GM18498 (cell line): ENCODE measurements at regions not wholly inside any gene's neighbourhood (a gene's known extent, or its start where the extent isn't known, plus 50 kb on each side); places are given as distances from the start of the nearest gene placed in this dataset.

Experiments
- ATAC-seq: cut with Tn5 transposase; IDR thresholded peaks from one replicate; pipeline ENCODE4 v1.9.1; 2021; ENCODE audit warnings: mild to moderate bottlenecking, moderate library complexity; ENCODE audit not compliant: unreplicated experiment

DNA sequence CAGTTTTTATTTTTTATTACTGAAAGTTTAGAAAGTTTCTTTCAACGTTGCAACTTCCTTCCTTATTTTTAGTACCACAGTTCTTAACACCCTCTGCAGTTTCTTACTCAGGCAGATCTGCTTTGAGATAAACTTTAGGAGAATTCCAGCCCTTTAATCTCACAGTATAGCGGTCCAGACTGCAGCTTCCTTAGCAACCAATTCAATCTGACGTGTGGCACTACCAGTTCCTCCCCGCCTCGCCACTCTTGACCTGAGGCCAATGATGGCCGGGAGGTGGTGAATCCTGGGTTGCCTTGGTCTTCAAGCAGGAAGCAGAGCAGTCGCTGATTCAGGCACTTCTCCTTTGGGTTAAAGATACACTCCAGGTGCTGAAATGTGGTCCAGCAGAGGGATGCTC is 334.3 kb upstream of the TRPC7 start:
- ATAC-seq, result no peak

DNA sequence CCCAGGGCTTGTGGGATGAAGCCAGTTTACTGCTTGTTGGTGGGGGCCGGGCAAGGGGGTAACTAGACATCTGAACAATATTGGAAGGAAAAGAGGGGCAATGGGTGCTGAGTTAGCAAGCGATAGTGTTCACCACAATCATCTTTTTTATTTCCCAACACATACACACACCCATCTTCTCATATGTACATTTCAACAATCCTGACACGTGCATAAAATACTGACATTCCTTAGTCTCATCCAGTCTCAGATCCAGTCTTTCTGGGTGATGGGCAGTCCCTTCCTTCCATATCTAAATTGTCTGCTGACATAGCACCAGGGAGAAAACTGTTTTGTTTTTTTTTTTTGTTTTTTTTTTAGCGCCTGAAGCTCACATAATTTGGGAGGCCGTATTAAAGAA is 333.6 kb upstream of the TRPC7 start:
- no peak for ATAC-seq

DNA sequence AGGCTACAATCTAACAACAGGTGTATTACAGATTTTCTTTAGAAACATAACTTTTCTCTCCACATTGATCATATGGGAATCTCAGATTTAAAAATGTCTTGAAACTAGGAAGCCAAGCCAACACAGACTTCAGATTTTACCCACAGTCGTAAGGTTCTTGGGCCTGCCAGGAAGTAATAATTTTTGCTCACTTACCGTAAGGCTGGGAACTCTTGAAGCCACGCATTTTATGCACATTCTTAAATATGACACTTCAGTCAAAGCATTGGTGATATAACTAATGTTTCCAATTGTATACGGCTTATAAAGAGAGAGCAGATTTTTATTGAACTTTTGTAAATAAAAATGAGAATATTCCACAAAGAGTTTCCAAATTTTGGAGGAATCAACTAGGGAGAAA is 328.9 kb upstream of the TRPC7 start:
- ATAC-seq, result no peak

DNA sequence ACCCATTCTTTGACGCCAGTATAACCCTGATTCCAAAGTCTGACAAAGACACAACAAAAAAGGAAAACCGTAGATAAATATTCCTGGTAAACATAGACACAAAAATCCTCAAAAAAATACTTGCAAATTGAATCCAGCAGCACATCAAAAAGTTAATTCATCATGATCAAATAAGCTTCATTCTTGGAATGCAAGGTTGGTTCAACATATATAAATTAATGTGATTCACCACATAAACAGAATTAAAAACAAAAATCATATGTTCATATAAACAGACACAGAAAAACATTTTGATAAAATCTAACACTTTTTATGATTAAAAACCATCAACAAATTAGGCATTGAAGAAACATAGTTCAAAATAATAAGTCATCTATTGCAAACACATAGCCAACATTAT is 324.2 kb upstream of the TRPC7 start:
- ATAC-seq, result no peak

DNA sequence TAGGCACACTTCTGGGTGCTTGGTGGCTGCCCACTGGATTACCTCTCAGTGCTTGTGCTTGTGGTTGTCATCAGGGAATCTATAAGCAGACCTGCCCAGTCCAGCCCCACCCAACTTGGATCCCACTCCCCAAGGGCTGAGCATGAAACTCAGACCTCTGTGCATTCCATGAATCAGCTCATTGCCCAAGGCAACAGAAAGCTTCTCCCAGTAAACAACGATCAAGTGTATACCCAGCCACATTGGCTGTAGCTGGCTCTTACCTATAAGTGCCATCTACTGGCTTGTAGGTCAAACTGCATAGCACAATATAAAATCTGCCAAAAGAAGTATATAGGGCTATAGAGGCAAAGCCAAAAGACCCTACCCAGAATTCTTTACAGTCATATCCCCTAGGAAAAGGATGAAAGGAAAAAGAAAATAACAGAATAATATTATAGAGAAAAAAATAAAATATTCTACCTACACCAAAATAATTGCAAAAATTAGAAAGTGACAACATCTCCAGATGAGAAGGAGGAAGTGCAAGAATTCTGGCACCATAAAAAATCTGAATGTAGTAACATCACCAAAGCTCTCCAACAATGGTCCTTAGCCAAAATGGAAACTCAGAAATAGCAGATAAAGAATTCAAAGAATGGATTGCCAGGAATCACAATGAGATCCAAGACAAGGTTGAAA is 321.0 kb upstream of the TRPC7 start:
- no peak for ATAC-seq

DNA sequence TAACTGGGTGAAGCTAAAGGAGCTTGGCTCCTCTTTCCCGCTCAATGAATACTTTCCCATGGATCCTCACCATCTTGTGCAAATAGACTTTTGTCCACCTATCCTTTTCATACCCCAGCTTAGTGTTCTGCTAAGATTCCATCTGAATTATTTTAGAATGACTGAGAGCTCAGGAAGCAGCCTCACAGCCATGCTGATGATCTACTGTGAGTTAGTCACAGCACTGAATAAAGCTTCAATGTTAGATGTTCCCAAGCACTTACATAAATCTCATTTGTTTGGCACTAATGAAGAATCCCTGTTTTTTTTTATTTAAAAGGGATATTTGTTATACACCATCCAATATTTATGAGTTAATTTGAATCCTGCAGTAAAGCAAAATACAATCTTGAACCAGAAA is 317.6 kb upstream of the TRPC7 start:
- no peak for ATAC-seq

DNA sequence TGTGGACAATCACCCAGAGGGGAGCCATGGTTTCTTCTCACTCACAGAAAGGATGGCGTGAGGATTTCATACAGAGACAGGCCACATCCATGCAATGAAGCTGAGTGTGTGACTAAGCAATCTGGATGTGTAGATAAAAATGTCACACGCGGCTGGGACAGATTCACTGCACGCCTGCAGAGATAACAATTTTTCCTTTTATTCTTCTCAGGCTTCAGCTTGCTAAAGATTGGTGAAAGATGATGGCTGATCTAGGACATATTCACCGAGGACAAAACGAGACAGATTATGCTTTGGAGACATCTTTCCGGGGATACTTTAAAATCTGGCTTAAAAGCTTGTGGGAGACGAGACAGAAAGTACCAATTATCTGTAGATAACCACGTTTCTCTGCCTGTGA is 313.9 kb upstream of the TRPC7 start:
- ATAC-seq, result no peak

DNA sequence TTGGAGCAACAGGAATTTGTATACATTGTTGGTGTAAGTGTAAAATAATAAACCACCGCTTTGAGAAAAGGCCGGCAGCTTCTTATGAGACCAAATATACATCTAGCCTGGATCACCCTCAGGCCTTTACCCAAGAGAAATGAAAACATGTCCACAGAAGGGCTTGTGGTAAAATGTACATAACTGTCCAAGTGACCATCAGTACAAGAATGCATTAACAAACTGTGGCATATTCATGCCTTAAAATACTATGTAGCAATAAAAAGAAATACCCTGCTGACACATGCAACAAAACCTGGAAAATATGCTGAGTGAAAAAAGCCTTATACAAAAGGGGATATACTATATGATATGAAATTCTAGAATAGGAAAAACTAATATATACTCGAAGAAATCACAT is 311.9 kb upstream of the TRPC7 start:
- no peak for ATAC-seq

DNA sequence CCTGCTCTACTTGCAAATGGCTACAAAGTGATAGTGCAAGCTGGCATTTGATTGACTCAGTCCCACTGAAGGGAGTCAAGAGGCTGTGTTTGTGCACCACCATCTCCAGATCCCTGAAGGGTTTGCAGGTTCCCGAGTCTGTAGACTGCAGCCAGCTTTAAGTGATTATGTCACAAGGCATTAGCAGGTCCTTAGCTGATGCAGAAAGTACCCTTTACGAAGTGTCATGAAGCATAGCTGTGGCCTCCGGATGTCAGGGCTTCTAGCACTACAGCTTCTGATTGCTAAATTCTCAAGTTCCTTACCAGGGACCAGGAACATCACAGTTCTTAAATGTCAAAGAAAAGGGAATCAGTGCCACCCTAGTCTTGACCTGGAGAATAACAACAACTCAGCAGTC is 311.3 kb upstream of the TRPC7 start:
- ATAC-seq, result no peak

DNA sequence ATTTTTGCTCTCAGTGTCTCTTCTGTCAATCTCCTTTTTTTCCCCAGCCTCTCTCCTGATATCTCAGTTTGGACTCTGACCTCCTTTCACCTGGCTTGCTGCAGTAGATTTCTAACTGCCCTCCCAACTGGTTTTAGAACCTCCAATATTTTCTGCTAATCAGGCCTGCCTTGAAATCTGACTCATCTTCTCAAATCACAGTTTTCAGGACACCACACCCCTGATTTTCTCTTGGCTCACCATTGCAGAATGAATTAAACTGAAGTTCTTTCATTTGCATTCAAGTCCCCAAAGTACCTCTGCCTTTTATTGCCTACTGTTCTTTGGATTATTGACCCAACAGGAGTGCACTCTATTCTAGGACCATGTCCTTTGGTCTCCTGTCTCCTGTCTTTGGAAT is 310.4 kb upstream of the TRPC7 start:
- ATAC-seq, result no peak

DNA sequence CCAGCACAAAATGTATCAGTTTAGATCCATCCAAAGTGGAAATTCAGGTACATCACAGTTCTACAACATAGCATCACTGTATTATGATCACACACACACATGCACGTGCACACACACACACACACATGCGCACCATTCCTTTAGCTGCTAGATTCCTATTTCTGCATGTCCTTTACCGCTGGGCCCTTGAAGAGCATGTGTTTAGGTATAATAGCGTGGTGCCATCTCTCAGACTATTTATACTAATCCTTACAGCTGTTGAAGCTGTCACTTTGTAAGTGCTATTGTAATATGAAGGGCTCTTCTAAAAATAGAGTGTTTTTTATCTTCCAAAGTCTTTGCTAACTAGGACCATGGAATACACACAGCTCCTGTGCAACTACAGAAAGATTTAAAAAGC is 308.8 kb upstream of the TRPC7 start:
- ATAC-seq, result no peak

DNA sequence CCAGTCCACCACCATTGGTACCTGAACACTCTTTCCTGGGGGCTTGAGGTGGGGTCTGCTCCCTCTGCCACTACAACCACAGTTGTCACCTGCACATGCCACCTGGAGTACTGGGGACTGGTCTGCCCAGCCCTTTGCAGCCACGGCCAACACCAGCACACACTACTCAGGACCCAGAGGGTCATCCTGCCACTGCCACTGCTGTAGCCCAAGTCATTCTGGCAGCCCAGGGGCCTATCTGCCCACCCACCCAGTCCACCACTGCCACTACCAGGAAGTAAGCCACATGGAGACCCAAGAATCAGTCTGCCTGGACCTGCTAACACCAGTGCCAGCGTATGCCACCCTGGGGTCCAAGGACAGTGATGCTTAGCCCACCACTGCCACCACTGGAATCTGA is 302.4 kb upstream of the TRPC7 start:
- ATAC-seq, result no peak

DNA sequence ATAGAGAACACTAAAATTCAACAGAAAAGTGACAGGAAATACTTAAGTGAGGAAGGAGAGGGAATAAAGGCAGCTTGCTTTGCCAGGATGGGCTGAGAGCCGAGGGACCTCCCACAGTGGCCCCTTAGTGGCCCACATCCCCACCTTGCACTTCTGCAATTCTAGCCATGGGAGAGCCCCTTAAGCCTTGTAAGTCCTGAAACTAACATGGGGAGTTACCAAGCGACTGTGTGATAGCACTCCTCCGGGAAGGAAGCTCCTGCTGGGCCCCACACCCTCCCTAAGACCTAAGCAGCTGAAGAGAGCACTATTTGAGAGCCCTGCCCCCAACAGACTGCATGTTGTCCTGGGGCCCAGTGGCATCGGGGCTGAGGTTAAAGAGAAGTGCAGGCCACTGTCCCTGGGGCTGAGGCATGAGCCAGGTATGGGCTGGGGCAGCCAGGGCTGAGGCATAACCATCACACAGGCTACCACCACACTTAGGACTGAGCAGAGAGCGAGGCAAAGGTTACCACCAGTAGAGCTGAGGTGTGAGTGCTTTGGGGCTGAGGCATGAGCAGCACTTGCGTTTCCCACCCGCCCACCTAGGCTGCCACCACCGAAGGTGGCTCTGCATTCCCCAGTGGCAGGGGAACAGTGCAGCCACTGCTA is 301.8 kb upstream of the TRPC7 start:
- no peak for ATAC-seq

DNA sequence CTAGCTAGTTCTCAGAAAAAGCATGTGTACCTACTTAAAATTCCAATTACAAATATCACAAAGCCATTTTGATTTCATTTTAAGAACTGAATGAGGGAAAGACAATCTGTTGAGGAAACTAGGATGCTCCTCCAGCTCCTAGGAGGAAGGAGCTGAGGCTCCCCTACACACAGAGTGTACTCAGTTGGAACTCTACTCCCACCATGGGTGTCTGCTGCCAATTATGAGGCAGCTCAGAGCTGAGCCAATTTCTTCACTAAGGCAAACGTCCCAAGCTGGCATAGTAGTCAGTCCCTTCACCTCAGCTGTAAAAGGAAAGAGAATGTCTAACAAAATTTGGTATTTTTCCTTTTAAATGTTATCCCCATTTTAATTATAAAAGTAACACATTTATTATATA is 300.0 kb upstream of the TRPC7 start:
- ATAC-seq, result no peak

DNA sequence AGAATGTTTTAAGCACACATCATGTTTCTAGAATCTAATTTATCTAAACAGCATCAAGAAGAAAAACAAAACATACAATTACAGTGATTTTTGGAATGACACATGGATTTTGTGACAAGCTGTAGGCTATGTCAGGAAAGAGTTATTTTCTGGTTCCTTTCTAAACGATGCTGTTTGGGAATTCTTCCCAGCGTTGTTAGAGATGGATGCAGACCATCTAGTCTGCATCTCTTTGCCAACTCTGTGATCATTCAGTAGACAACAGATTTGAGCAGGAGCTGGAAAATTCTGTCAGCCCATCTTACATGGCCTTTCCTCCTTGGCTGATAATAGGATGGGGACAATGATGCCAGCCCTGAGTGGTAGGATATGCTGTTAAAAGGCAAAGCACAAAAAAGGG is 295.7 kb upstream of the TRPC7 start:
- ATAC-seq, result no peak

DNA sequence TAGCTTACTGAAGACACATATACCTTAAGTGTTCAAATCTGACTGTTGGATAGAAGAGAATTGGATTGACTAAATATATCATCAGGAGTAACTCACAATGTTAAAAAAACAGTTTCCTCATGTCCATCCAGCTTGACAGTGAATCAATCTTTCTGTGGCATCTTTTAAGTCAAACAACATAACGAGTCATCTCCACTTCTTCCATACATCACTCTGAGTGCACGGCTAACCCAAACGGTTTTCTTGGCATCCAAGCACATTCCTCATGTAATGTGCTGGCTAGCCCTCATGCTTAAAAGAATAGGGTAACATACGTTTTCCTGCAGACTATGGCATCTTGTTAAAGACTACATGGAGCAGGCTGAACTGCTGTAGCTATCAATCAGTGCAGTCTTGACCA is 291.5 kb upstream of the TRPC7 start:
- no peak for ATAC-seq

DNA sequence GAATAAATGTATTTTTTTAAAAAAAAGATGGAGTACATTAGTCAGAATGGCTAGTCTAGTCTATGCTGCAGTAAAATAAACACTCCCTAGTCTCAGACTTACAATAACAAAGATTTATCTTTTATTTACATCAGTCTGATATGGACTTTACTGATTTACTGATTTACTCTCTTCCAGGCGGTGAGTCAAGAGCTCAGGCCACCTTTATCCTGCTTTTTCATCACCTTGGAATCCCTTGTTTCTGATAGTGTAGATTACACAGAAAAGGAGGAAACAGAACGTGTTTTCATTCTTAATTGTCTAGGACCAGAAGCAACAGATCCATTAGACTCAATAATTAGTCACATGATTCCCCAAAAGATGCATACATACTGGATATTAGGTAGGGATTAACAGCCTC is 290.1 kb upstream of the TRPC7 start:
- ATAC-seq, result no peak

DNA sequence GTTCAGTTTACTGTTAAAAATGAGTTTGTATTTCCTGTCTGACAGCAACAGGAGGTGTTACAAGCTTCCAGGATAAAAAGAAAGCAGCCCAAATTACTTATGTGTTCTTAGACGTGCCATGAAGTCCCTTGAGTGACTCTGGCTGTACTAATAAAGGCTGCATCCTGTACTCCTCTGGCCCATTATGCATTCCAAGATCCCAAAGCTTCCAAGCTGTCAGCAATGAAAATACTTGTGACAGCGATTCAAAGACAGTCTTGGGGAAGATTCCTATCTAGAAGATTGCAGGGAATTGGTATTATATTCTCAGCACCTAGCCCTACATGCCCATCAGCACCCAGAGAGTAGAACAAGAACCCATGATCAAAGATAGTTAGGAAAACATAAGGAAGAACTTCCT is 281.6 kb upstream of the TRPC7 start:
- ATAC-seq, result no peak

DNA sequence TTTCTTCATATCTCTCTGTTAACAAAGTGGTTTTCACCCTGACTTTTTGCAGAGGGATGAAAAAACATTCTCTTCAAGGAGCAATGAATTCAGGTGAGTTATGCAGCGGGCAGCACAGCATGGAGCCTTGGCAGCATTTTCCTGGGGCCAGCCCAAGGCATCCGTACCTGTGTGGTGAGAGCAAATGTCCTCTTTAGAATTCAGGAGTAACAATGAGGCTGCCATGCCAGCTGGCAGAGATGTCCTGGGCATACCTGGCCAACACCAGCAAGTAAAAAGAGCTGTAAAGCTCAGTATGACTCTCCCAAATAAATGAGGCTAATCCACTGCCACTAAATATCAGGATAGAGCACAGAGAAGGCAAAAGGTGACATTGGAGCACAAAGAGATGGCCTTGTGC is 277.6 kb upstream of the TRPC7 start:
- no peak for ATAC-seq

DNA sequence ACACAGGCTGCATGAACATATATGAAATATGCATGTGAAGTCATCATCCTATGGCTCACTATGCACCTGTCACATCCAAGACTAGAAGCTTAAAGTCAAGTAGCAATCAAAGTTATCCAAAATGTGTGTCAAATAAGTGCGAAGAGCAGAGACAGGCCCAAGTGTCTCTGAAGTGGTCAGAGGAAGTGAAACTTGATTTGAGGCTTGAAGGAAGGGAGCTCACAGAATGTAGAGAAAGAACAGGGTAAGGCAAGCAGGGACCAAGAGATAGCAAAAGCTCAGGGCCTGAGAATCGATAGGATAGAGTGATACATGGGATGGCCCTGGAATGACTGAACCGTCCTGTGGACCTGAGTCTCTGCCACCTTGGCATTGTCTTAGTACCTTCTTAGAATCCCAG is 274.3 kb upstream of the TRPC7 start:
- no peak for ATAC-seq

DNA sequence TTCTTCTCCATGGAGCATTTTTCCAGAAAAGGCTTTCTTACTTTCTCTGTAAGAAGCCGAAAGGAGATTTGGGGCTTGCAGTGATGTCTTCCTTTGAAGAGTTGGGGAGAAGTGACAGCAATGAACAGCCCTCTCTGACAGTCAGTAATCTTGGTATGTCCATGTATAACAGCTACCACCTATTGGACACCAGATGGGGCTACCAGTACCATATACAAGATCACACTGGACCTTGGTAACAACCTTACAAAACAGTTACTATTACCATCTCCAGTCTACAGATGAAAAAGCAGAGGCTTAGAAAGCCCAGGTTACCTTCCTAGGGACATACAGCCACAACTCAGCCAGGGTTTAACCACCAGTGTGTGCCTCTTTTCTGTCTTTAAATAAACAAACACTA is 272.7 kb upstream of the TRPC7 start:
- no peak for ATAC-seq

DNA sequence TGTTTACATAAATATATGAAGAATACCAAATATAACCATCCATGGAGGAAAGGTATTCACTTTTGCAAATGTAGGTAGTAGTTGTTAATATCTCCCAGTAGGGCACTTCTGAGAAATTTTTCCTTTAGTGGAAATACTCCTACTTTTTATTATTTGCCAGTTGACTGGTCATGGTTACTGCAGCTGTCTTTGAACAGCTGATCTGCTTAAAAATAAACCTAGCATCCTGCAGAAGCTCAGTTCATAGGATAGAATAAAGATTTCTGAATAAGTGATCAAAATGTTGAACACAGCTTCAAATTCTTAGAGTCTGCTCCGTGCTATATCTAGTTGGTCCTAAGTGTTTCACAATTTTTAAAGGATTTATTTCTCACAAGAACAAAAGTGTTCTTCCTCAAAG is 270.7 kb upstream of the TRPC7 start:
- no peak for ATAC-seq

DNA sequence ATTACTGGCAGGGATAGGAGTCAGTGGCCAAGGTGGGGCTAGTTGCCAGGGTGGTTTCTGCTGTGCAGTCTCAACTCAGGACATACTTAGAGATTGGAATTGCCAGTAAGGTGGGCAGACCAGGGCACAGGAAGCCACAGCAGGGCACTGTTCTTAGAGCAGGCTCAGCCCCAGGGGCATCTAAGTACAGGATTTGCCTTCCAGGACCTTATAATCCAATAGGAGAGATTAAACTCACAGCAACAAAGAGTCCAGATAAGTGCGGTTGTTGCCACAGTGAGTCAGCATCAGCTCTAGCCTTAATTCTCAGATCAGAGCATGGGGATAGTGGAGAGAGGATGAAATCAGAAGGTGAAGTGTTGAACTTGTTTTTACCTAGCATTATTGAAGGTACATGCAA is 265.8 kb upstream of the TRPC7 start:
- no peak for ATAC-seq
